ENCODE measurements at regions not wholly inside any gene's neighbourhood (a gene's known extent, or its start where the extent isn't known, plus 50 kb on each side); places are given as distances from the start of the nearest gene placed in this dataset.

DNA sequence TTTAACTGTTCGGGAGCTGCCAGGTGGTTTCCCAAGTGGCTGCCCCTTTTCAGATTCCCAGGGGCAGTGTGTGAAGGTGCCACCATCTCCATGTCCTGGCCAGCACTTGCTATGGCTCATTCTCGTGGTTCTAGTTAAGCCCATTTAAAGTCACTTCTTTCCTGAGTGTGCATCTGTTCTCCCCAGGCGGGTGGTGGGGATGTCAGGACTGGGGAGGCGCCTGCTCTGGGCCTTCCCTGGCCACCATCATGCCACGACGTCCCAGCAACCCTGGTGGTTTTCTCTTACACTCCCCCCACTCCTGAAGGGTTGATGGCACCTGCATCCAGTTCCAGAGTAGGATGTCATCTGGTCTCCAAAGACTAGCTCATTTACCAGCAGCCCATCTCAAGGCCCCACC, 56.8 kb upstream of the TAMM41 start:
- TF ChIP-seq, protein P1, sequence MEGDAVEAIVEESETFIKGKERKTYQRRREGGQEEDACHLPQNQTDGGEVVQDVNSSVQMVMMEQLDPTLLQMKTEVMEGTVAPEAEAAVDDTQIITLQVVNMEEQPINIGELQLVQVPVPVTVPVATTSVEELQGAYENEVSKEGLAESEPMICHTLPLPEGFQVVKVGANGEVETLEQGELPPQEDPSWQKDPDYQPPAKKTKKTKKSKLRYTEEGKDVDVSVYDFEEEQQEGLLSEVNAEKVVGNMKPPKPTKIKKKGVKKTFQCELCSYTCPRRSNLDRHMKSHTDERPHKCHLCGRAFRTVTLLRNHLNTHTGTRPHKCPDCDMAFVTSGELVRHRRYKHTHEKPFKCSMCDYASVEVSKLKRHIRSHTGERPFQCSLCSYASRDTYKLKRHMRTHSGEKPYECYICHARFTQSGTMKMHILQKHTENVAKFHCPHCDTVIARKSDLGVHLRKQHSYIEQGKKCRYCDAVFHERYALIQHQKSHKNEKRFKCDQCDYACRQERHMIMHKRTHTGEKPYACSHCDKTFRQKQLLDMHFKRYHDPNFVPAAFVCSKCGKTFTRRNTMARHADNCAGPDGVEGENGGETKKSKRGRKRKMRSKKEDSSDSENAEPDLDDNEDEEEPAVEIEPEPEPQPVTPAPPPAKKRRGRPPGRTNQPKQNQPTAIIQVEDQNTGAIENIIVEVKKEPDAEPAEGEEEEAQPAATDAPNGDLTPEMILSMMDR (conservative IDR thresholded peaks at IDR 0.05), result no peak
- TF ChIP-seq ZFX (IDR thresholded peaks at IDR 0.05), result no peak
